ENCODE measurements at regions not wholly inside any gene's neighbourhood (a gene's known extent, or its start where the extent isn't known, plus 50 kb on each side); places are given as distances from the start of the nearest gene placed in this dataset.

DNA sequence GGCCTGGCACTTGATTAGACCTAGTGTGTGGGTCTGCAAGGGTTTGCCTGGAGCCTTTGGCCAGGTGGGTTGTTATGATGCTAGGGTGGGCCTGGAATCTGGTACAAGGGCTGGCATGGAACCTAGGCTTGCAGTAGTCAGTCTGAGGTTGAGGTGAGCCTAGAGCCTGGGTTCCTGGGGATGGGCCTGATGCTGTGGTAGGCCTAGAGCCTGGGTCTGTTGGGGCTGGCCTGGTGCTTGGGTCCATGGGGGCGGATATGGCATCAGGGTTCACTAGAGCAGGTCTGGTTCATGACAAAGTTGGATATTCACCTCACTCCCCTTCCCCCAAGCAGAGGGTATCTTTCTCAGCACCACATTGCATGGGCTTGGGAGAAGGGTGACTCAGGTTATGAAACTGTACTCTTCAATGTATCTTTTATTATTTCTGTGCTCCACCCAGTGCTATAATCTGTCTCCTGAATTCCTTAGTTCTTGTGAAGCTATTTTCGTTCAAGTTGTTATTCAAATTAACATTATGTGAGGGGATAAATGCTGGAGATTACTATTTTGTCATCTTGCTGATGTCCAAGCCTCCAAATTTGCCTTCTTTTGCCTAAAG, 274.4 kb downstream of the NFKBIZ start:
- no peak overlapping the region for H3K4me3 ChIP-seq (replicated peaks in 1 of 3; ENCODE audit: low read depth in 2 of 3, low read length in 3 of 3)
- no CpG with 5 or more reads among the region's 2 CpGs for WGBS (ENCODE audit: insufficient coverage)
- DNase-seq, result no peak
- H3K27ac Mint-ChIP-seq, result peak overlapping the region in 6 of 7 donors; percentile 15 to 58 (median 40)
- H3K4me2 ChIP-seq (replicated peaks; ENCODE audit: extremely low read depth, low read length, poor library complexity, severe bottlenecking), result no peak overlapping the region
- H3K27me3 Mint-ChIP-seq (ENCODE audit: low read depth in 3 of 3), result peaks cover 0 to 2% (median 0%) of the 10 kb centered on the region in 3 donors
- H2AFZ ChIP-seq (ENCODE audit: insufficient read depth, low read depth, low read length, poor library complexity, severe bottlenecking), result no peak overlapping the region
- H3K36me3 Mint-ChIP-seq, result peaks cover 4 to 15% of the 10 kb centered on the region in 2 donors
- peak overlapping the region in 1 of 2 donors; percentile 22 for H3K27ac ChIP-seq (ENCODE audit: low read depth in 1 of 2, low read length in 2 of 2)
- H4K20me1 ChIP-seq (ENCODE audit: insufficient read depth, low read length), result no peaks in the 10 kb centered on the region
- H3K79me2 ChIP-seq (ENCODE audit: insufficient read depth, low read length), result no peaks in the 10 kb centered on the region
- H3K4me1 Mint-ChIP-seq, result peaks cover 9% of the 10 kb centered on the region
- H3K4me3 Mint-ChIP-seq, result no peak overlapping the region
- peaks cover 12 to 17% of the 10 kb centered on the region in 2 donors for H3K9me3 ChIP-seq (replicated peaks in 1 of 2; ENCODE audit: control insufficient read depth in 1 of 2, insufficient read depth in 1 of 2, low read length in 2 of 2)
- H3K27me3 ChIP-seq (ENCODE audit: control insufficient read depth in 2 of 2, insufficient read depth in 2 of 2, low read length in 2 of 2), result no peaks in the 10 kb centered on the region
- intact Hi-C loops (cut with micrococcal nuclease), result no loop called here
- peaks cover 7 to 29% (median 23%) of the 10 kb centered on the region in 7 donors for H3K9me3 Mint-ChIP-seq
- no peaks in the 10 kb centered on the region for H3K36me3 ChIP-seq (replicated peaks in 1 of 2; ENCODE audit: control insufficient read depth in 1 of 2, insufficient read depth in 2 of 2, low read length in 2 of 2)
- TF ChIP-seq, protein P1, sequence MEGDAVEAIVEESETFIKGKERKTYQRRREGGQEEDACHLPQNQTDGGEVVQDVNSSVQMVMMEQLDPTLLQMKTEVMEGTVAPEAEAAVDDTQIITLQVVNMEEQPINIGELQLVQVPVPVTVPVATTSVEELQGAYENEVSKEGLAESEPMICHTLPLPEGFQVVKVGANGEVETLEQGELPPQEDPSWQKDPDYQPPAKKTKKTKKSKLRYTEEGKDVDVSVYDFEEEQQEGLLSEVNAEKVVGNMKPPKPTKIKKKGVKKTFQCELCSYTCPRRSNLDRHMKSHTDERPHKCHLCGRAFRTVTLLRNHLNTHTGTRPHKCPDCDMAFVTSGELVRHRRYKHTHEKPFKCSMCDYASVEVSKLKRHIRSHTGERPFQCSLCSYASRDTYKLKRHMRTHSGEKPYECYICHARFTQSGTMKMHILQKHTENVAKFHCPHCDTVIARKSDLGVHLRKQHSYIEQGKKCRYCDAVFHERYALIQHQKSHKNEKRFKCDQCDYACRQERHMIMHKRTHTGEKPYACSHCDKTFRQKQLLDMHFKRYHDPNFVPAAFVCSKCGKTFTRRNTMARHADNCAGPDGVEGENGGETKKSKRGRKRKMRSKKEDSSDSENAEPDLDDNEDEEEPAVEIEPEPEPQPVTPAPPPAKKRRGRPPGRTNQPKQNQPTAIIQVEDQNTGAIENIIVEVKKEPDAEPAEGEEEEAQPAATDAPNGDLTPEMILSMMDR (IDR thresholded peaks at IDR 0.05), result no peak
- H3K4me1 ChIP-seq (ENCODE audit: control insufficient read depth in 1 of 2, insufficient read depth in 2 of 2, low read length in 2 of 2), result peaks cover 0 to 11% of the 10 kb centered on the region in 2 donors
- no peak overlapping the region for H3K9ac ChIP-seq (ENCODE audit: insufficient read depth, low read length, poor library complexity, severe bottlenecking)

DNA sequence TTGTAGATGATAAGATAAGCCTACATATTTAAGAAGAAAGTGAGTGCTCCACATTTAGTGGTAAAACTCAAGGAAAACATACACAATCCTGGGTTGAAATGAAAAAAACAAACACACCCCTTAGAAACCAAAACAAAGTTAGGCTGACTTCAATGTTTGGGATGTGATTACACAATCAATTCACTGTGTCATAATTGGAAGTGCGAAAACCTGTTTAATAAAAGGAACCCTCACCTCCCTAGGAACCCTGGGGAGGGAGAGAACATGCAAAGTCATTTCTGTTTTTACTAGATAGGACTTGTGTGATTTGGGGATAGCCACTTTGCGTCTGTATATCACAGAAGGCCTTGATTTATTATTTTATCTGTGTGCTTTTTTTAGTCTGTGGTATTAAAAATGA, 275.0 kb downstream of the NFKBIZ start:
- no peak overlapping the region for H3K4me2 ChIP-seq (replicated peaks; ENCODE audit: extremely low read depth, low read length, poor library complexity, severe bottlenecking)
- intact Hi-C loops (cut with micrococcal nuclease), result no loop called here
- peak overlapping the region in 1 of 7 donors; percentile 41 for H3K27ac Mint-ChIP-seq

More for the DNA sequence above, 275.0 kb downstream of the NFKBIZ start:
- Mint-ChIP-seq H3K4me3 (no peak overlapping the region), H3K4me1 (peaks cover 9% of the 10 kb centered on the region), H3K27me3 (ENCODE audit: low read depth in 3 of 3) (peaks cover 0 to 2% (median 0%) of the 10 kb centered on the region in 3 donors), H3K9me3 (peaks cover 7 to 29% (median 20%) of the 10 kb centered on the region in 7 donors), H3K36me3 (peaks cover 4 to 15% of the 10 kb centered on the region in 2 donors)
- no peak overlapping the region for H3K27ac ChIP-seq (ENCODE audit: low read depth in 1 of 2, low read length in 2 of 2)
- TF ChIP-seq, protein P1 (IDR thresholded peaks at IDR 0.05), result no peak
- H3K27me3 ChIP-seq (ENCODE audit: control insufficient read depth in 2 of 2, insufficient read depth in 2 of 2, low read length in 2 of 2), result no peaks in the 10 kb centered on the region
- DNase-seq, result peak; percentile 32 to 39 (median 35)
- H3K4me1 ChIP-seq (ENCODE audit: control insufficient read depth in 1 of 2, insufficient read depth in 2 of 2, low read length in 2 of 2), result peaks cover 0 to 11% of the 10 kb centered on the region in 2 donors
- WGBS (ENCODE audit: insufficient coverage), result no CpG with 5 or more reads among the region's 2 CpGs
- no peak overlapping the region for H3K9ac ChIP-seq (ENCODE audit: insufficient read depth, low read length, poor library complexity, severe bottlenecking)
- H4K20me1 ChIP-seq (ENCODE audit: insufficient read depth, low read length), result no peaks in the 10 kb centered on the region
- H2AFZ ChIP-seq (ENCODE audit: insufficient read depth, low read depth, low read length, poor library complexity, severe bottlenecking), result no peak overlapping the region
- H3K36me3 ChIP-seq (replicated peaks in 1 of 2; ENCODE audit: control insufficient read depth in 1 of 2, insufficient read depth in 2 of 2, low read length in 2 of 2), result no peaks in the 10 kb centered on the region
- peaks cover 12 to 17% of the 10 kb centered on the region in 2 donors for H3K9me3 ChIP-seq (replicated peaks in 1 of 2; ENCODE audit: control insufficient read depth in 1 of 2, insufficient read depth in 1 of 2, low read length in 2 of 2)
- H3K4me3 ChIP-seq (replicated peaks in 1 of 3; ENCODE audit: low read depth in 2 of 3, low read length in 3 of 3), result no peak overlapping the region
- H3K79me2 ChIP-seq (ENCODE audit: insufficient read depth, low read length), result no peaks in the 10 kb centered on the region
